H9 (cell line): ENCODE measurements at regions not wholly inside any gene's neighbourhood (a gene's known extent, or its start where the extent isn't known, plus 50 kb on each side); places are given as distances from the start of the nearest gene placed in this dataset.
A peak's percentile ranks its signal among the peaks of the same experiment; 100 is the strongest.

ENCODE experiments used
- DNase-seq: peaks from one replicate; pipeline ENCODE4 v3.0.0-alpha.2; 2017
- H2AFZ ChIP-seq: one replicate; pipeline ENCODE4 v1.6.1; 2013; ENCODE audit warnings: mild to moderate bottlenecking, low read length, control low read depth, moderate library complexity
- H2AK5ac ChIP-seq: 2 replicates; pipeline ENCODE4 v1.6.1; 2013; ENCODE audit warnings: low read length, control low read depth, mixed read lengths; ENCODE audit not compliant: insufficient read length
- H2BK120ac ChIP-seq: one replicate; pipeline ENCODE4 v1.6.1; 2013; ENCODE audit warnings: low read depth, mild to moderate bottlenecking, low read length, control low read depth, inconsistent platforms; ENCODE audit not compliant: poor library complexity, severe bottlenecking
- H2BK12ac ChIP-seq: 2 replicates; pipeline ENCODE4 v1.6.1; 2013; ENCODE audit warnings: low read length, control low read depth, mixed read lengths, low read depth; ENCODE audit not compliant: insufficient read length
- H2BK15ac ChIP-seq: 2 replicates; pipeline ENCODE4 v1.6.1; 2013; ENCODE audit warnings: low read depth, low read length, control low read depth
- H2BK20ac ChIP-seq: one replicate; pipeline ENCODE4 v1.6.1; 2013; ENCODE audit warnings: low read depth, mild to moderate bottlenecking, low read length, control low read depth, inconsistent platforms; ENCODE audit not compliant: poor library complexity, severe bottlenecking
- H2BK5ac ChIP-seq: 2 replicates; pipeline ENCODE4 v1.6.1; 2013; ENCODE audit warnings: low read length, control low read depth, mixed read lengths; ENCODE audit not compliant: insufficient read length
- H3K14ac ChIP-seq: 2 replicates; pipeline ENCODE4 v1.6.1; 2013; ENCODE audit warnings: low read length, control low read depth; ENCODE audit not compliant: insufficient read depth
- H3K18ac ChIP-seq: 2 replicates; pipeline ENCODE4 v1.6.1; 2013; ENCODE audit warnings: low read depth, mild to moderate bottlenecking, mixed read lengths, low read length, control low read depth; ENCODE audit not compliant: insufficient read length
- H3K23ac ChIP-seq: 2 replicates; pipeline ENCODE4 v1.6.1; 2013; ENCODE audit warnings: low read length, control low read depth, mixed read lengths, low read depth; ENCODE audit not compliant: insufficient read length
- H3K23me2 ChIP-seq: 2 replicates; pipeline ENCODE4 v1.6.1; 2013; ENCODE audit warnings: low read depth, mild to moderate bottlenecking, mixed read lengths, low read length, control low read depth; ENCODE audit not compliant: insufficient read length, poor library complexity, severe bottlenecking
- H3K27ac ChIP-seq: 2 replicates; pipeline ENCODE4 v1.5.1; 2013; ENCODE audit warnings: low read length, control low read depth, mixed read lengths, low read depth; ENCODE audit not compliant: insufficient read length
- H3K27me3 ChIP-seq: 2 replicates; pipeline ENCODE4 v1.6.1; 2013; ENCODE audit warnings: low read length, control low read depth, inconsistent platforms; ENCODE audit not compliant: insufficient read depth
- H3K4ac ChIP-seq: 2 replicates; pipeline ENCODE4 v1.6.1; 2013; ENCODE audit warnings: low read depth, mild to moderate bottlenecking, control low read depth, inconsistent platforms, low read length, moderate library complexity
- H3K4me1 ChIP-seq: 2 replicates; pipeline ENCODE4 v1.6.1; 2013; ENCODE audit warnings: low read length, control low read depth, inconsistent platforms; ENCODE audit not compliant: insufficient read depth
- H3K4me2 ChIP-seq: 2 replicates; pipeline ENCODE4 v1.6.1; 2013; ENCODE audit warnings: low read length, control low read depth, mixed read lengths; ENCODE audit not compliant: insufficient read length, insufficient read depth
- H3K56ac ChIP-seq: 2 replicates; pipeline ENCODE4 v1.6.1; 2013; ENCODE audit warnings: low read depth, mild to moderate bottlenecking, mixed read lengths, low read length, control low read depth; ENCODE audit not compliant: insufficient read length
- H3K79me1 ChIP-seq: 2 replicates; pipeline ENCODE4 v1.6.1; 2013; ENCODE audit warnings: low read depth, mild to moderate bottlenecking, moderate library complexity, low read length, control low read depth, inconsistent platforms; ENCODE audit not compliant: insufficient read depth, poor library complexity, severe bottlenecking
- H3K79me2 ChIP-seq: 2 replicates; pipeline ENCODE4 v1.6.1; 2013; ENCODE audit warnings: low read length, control low read depth, inconsistent platforms; ENCODE audit not compliant: insufficient read depth
- H3K9ac ChIP-seq: 2 replicates; pipeline ENCODE4 v1.6.1; 2013; ENCODE audit warnings: low read length, control low read depth, mixed read lengths; ENCODE audit not compliant: insufficient read length; ENCODE audit errors: extremely low read depth
- H3K9me3 ChIP-seq: one replicate; pipeline ENCODE4 v1.6.1; 2013; ENCODE audit warnings: low read depth, low read length, inconsistent platforms; ENCODE audit not compliant: control insufficient read depth
- H3T11ph ChIP-seq: one replicate; pipeline ENCODE4 v1.6.1; 2013; ENCODE audit warnings: mild to moderate bottlenecking, low read length, control low read depth, inconsistent platforms
- H4K20me1 ChIP-seq: one replicate; pipeline ENCODE4 v1.6.1; 2013; ENCODE audit not compliant: control insufficient read depth, insufficient read length, insufficient read depth
- H4K5ac ChIP-seq: 2 replicates; pipeline ENCODE4 v1.6.1; 2013; ENCODE audit warnings: low read depth, mild to moderate bottlenecking, mixed read lengths, low read length, control low read depth; ENCODE audit not compliant: insufficient read length
- H4K8ac ChIP-seq: replicated peaks from 2 replicates; pipeline ENCODE4 v1.6.1; 2013; ENCODE audit warnings: low read length, control low read depth, mixed read lengths, low read depth; ENCODE audit not compliant: insufficient read length
- H4K91ac ChIP-seq: 2 replicates; pipeline ENCODE4 v1.6.1; 2013; ENCODE audit warnings: low read depth, mild to moderate bottlenecking, moderate library complexity, mixed read lengths, low read length, control low read depth; ENCODE audit not compliant: insufficient read length
- H3K27ac Mint-ChIP-seq, 3 experiments: 2 replicates in 2 of 3; 3 replicates in 1 of 3; pipeline ENCODE4 v1.8.0; 2020 to 2021; ENCODE audit warnings: mixed read lengths in 3 of 3, mild to moderate bottlenecking in 1 of 3, moderate library complexity in 1 of 3
- H3K27me3 Mint-ChIP-seq: 2 replicates; pipeline ENCODE4 v1.8.0; 2021; ENCODE audit warnings: low read depth, mild to moderate bottlenecking, moderate library complexity, mixed read lengths
- H3K36me3 Mint-ChIP-seq, 3 experiments: 2 replicates in 2 of 3; 3 replicates in 1 of 3; pipeline ENCODE4 v1.8.0; 2020 to 2021; ENCODE audit warnings: low read depth in 3 of 3, mixed read lengths in 3 of 3; ENCODE audit not compliant: insufficient read depth in 1 of 3
- H3K4me1 Mint-ChIP-seq, 2 experiments: 2 replicates each; pipeline ENCODE4 v1.8.0; 2020; ENCODE audit warnings: mixed read lengths in 2 of 2
- H3K4me3 Mint-ChIP-seq, 2 experiments: 2 replicates in 1 of 2; 3 replicates in 1 of 2; pipeline ENCODE4 v1.8.0; 2020 to 2021; ENCODE audit warnings: mild to moderate bottlenecking in 2 of 2, mixed read lengths in 2 of 2, moderate library complexity in 1 of 2
- H3K9me3 Mint-ChIP-seq, 2 experiments: 2 replicates in 1 of 2; 3 replicates in 1 of 2; pipeline ENCODE4 v1.8.0; 2020; ENCODE audit warnings: mild to moderate bottlenecking in 2 of 2, mixed read lengths in 2 of 2, moderate library complexity in 1 of 2
- WGBS: extraction: QIAGEN DNeasy Blood & Tissue Kit; methylation state at CpG from one replicate; pipeline ENCODE4 v1.1.7; 2013; ENCODE audit warnings: missing lambda C conversion rate, low lambda C conversion rate, mixed read lengths; ENCODE audit not compliant: insufficient read length; ENCODE audit errors: extremely low coverage; 5-methylcytosine and 5-hydroxymethylcytosine counted together
- TF ChIP-seq, protein P1 (sequence below): fragments of 200-600 bp; sonication (generic); conservative IDR thresholded peaks from 3 replicates; pipeline ENCODE4 v1.8.0; 2021; ENCODE audit warnings: antibody characterized with exemption, mild to moderate bottlenecking

DNA sequence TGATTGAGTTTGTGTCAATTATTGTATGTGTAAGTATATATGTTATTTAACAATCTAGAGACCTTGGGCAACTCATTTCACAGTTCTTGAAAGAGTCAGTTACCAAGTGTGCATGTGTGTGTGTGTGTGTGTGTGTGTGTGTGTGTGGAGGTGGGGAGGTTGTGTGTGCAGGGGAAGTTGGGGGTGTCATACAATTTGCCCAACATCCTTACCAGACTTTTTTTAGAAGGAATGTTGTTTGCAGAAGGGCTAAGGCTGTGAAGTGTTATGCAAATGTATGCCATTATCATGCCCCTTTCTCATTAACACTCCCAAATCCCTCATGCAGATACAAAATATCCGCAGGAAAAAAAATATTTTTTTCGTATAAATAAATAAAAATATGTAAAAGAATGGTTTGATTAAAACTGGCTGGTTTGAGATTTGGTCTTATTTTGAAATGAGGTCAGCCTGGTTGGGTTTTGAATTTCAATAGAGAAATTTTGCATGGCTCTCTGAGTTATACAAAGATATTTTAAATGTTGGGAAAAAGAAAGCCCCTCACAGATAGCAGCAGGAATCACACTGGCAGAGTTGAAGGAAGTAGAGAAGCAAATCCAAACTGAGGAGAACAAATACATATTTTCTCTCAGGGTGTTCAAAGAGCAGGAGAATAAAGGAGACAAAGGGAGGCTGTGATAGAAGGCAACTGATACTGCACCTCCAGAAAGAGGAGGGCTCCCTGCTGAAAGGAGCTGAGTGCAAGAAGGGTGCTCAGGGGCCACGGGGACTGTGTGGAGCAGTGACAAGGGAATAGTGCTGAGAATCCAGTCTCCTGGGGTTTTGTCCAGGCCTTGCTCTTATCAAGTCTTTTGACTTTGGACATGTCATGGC, 1365.5 kb upstream of the CELF4 start:
- Mint-ChIP-seq H3K4me3 (peak overlapping the region; percentile 8 to 52; a peak in 2 of 5 replicates), H3K27ac (peak overlapping the region; percentile 90 to 98 (median 90)), H3K36me3 (peaks cover 2 to 19% (median 3%) of the 10 kb centered on the region in 3 experiments; a peak in 6 of 7 replicates), H3K4me1 (peaks cover 51 to 53% of the 10 kb centered on the region in 2 experiments), H3K9me3 (peaks cover 0 to 3% of the 10 kb centered on the region in 2 experiments; a peak in 2 of 5 replicates), H3K27me3 (no peaks in the 10 kb centered on the region)
- no peak overlapping the region for H3K9ac ChIP-seq
- H3K23me2 ChIP-seq = no peaks in the 10 kb centered on the region
- TF ChIP-seq, protein P1, sequence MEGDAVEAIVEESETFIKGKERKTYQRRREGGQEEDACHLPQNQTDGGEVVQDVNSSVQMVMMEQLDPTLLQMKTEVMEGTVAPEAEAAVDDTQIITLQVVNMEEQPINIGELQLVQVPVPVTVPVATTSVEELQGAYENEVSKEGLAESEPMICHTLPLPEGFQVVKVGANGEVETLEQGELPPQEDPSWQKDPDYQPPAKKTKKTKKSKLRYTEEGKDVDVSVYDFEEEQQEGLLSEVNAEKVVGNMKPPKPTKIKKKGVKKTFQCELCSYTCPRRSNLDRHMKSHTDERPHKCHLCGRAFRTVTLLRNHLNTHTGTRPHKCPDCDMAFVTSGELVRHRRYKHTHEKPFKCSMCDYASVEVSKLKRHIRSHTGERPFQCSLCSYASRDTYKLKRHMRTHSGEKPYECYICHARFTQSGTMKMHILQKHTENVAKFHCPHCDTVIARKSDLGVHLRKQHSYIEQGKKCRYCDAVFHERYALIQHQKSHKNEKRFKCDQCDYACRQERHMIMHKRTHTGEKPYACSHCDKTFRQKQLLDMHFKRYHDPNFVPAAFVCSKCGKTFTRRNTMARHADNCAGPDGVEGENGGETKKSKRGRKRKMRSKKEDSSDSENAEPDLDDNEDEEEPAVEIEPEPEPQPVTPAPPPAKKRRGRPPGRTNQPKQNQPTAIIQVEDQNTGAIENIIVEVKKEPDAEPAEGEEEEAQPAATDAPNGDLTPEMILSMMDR = no peak
- no peaks in the 10 kb centered on the region for H4K20me1 ChIP-seq
- no peak overlapping the region for H3K18ac ChIP-seq
- no peak overlapping the region for H3K14ac ChIP-seq
- no peak overlapping the region for H2BK15ac ChIP-seq
- no peak overlapping the region for H2AFZ ChIP-seq
- no peaks in the 10 kb centered on the region for H3K79me2 ChIP-seq
- peak overlapping the region; percentile 79 for H3K27ac ChIP-seq
- H4K91ac ChIP-seq = no peak overlapping the region
- H3K4me1 ChIP-seq = peaks cover 3% of the 10 kb centered on the region; the same call in 1 of the 2 replicates
- peak overlapping the region; percentile 8 for H3K4me2 ChIP-seq
- H2BK20ac ChIP-seq = peak overlapping the region; percentile 32
- WGBS = no CpG with 5 or more reads among the region's 3 CpGs
- H3K79me1 ChIP-seq = no peaks in the 10 kb centered on the region
- H3K56ac ChIP-seq = no peak overlapping the region
- H3K4ac ChIP-seq = no peak overlapping the region
- no peak overlapping the region for H2BK12ac ChIP-seq
- H2BK120ac ChIP-seq = no peak overlapping the region
- no peak overlapping the region for H4K5ac ChIP-seq
- H3T11ph ChIP-seq = no peak overlapping the region
- DNase-seq = peak; percentile 38
- no peak overlapping the region for H4K8ac ChIP-seq
- no peak overlapping the region for H2BK5ac ChIP-seq
- H3K27me3 ChIP-seq = no peaks in the 10 kb centered on the region
- H2AK5ac ChIP-seq = no peak overlapping the region
- no peak overlapping the region for H3K23ac ChIP-seq
- H3K9me3 ChIP-seq = no peaks in the 10 kb centered on the region
